Spleen (tissue), 7 donors: ENCODE measurements at regions not wholly inside any gene's neighbourhood (a gene's known extent, or its start where the extent isn't known, plus 50 kb on each side); places are given as distances from the start of the nearest gene placed in this dataset.

Experiments
- CTCF ChIP-seq, 11 experiments: fragments of 200-600 bp in 7 of 11; fragments of 450-650 bp in 4 of 11; sonication (generic) in 4 of 11; IDR thresholded peaks in 8 of 11; conservative IDR thresholded peaks in 3 of 11; 1 replicate in 7 of 11; 2 replicates in 4 of 11; pipeline versions ENCODE4 v1.4.0 to v1.8.0; 2016 to 2021; ENCODE audit warnings: antibody characterized with exemption in 11 of 11, inconsistent platforms in 4 of 11, mild to moderate bottlenecking in 1 of 11
- POLR2A ChIP-seq, 3 donors: fragments of 450-650 bp; IDR thresholded peaks; one replicate each; pipeline ENCODE4 v1.5.1; 2017; ENCODE audit warnings: antibody characterized with exemption in 3 of 3, mild to moderate bottlenecking in 1 of 3
- donor health status: DM: no; HTN: no; CAD: no; lungs with moderate emphysema.
- donor health status: DM: no; HTN: no; CAD: no.
- donor health status: DM: no; HTN: no; CAD: no.

- TF ChIP-seq CTCF (IDR thresholded peaks at IDR 0.05 in 8 of 11, conservative IDR thresholded peaks at IDR 0.05 in 3 of 11) (no peak), POLR2A (IDR thresholded peaks at IDR 0.05) (no peak)
Measured at GRCh38 chr16:49213594-49213993, 68.0 kb downstream of the CBLN1 start.
